PC-9 (cell line): ENCODE measurements at regions not wholly inside any gene's neighbourhood (a gene's known extent, or its start where the extent isn't known, plus 50 kb on each side); places are given as distances from the start of the nearest gene placed in this dataset.

Experiments
- BruUV-seq: library from RNA; stranded (reverse); fragments of 400-500 nt; replicated peaks from 2 replicates; lab custom pipeline; 2021; lab: Mats Ljungman, UMichigan
- CTCF ChIA-PET: fragments of 300-600 bp; sonication (Branson Sonifier 250); formaldehyde crosslinking; loops from one replicate; lab custom pipeline; 2022; ENCODE audit warnings: antibody characterized with exemption; lab: Charles Lee
- POLR2A ChIA-PET: fragments of 300-600 bp; sonication (Branson Sonifier 250); formaldehyde crosslinking; loops from one replicate; lab custom pipeline; 2022; ENCODE audit warnings: antibody characterized with exemption; ENCODE audit not compliant: unreplicated experiment; lab: Charles Lee
- DNase-seq, 2 experiments: peaks; one replicate each; pipeline versions ENCODE4 v3.0.0 to v3.0.0-alpha.2; 2015 to 2022; ENCODE audit warnings: mixed read lengths in 1 of 2
- H2AFZ ChIP-seq: fragments of 200-600 bp; sonication (generic); 2 replicates; pipeline ENCODE4 v1.8.1; 2017; ENCODE audit warnings: antibody characterized with exemption
- H3F3A ChIP-seq: fragments of 200-600 bp; sonication (generic); 2 replicates; pipeline ENCODE4 v1.8.1; 2017; ENCODE audit warnings: antibody characterized with exemption, mild to moderate bottlenecking, low read depth; ENCODE audit not compliant: insufficient read depth
- H3K27ac ChIP-seq: fragments of 200-600 bp; sonication (generic); 2 replicates; pipeline ENCODE4 v1.6.1; 2016; ENCODE audit warnings: mixed run types
- H3K27me3 ChIP-seq: fragments of 200-600 bp; sonication (generic); 2 replicates; pipeline ENCODE4 v1.6.1; 2016; ENCODE audit warnings: low read depth, mixed run types; ENCODE audit not compliant: insufficient read depth
- H3K36me3 ChIP-seq: fragments of 200-600 bp; sonication (generic); 2 replicates; pipeline ENCODE4 v1.6.1; 2016; ENCODE audit warnings: low read depth, mixed run types
- H3K4me1 ChIP-seq: fragments of 200-600 bp; sonication (generic); replicated peaks from 2 replicates; pipeline ENCODE4 v1.6.1; 2016; ENCODE audit warnings: mixed run types; ENCODE audit not compliant: insufficient read depth
- H3K4me2 ChIP-seq: fragments of 200-600 bp; sonication (generic); 2 replicates; pipeline ENCODE4 v1.6.1; 2017; ENCODE audit warnings: mixed run types
- H3K4me3 ChIP-seq: fragments of 200-600 bp; sonication (generic); 2 replicates; pipeline ENCODE4 v1.6.1; 2016; ENCODE audit warnings: mixed run types
- H3K79me2 ChIP-seq: fragments of 200-600 bp; sonication (generic); 2 replicates; pipeline ENCODE4 v1.6.1; 2017; ENCODE audit warnings: low read depth, mixed run types
- H3K9me2 ChIP-seq: fragments of 200-600 bp; sonication (generic); 2 replicates; pipeline ENCODE4 v1.8.1; 2017; ENCODE audit warnings: mild to moderate bottlenecking; ENCODE audit not compliant: insufficient read depth
- H3K9me3 ChIP-seq: fragments of 200-600 bp; sonication (generic); 2 replicates; pipeline ENCODE4 v1.8.1; 2016; ENCODE audit warnings: low read depth; ENCODE audit not compliant: insufficient read depth
- H4K20me1 ChIP-seq: fragments of 200-600 bp; sonication (generic); 2 replicates; pipeline ENCODE4 v1.8.1; 2017; ENCODE audit not compliant: insufficient read depth
- CTCF ChIP-seq: fragments of 200-600 bp; sonication (generic); conservative IDR thresholded peaks from 2 replicates; pipeline ENCODE4 v1.6.1; 2017; ENCODE audit warnings: mixed run types, antibody characterized with exemption, mild to moderate bottlenecking, moderate library complexity
- EZH2 ChIP-seq: fragments of 200-600 bp; sonication (generic); IDR thresholded peaks from 2 replicates; pipeline ENCODE4 v1.8.0; 2017; ENCODE audit warnings: antibody characterized with exemption, low read depth
- intact Hi-C: fragments of 100-400 bp; cut with micrococcal nuclease; formaldehyde crosslinking; loops from one replicate; pipeline ENCODE4 v1.10.0; 2022; ENCODE audit not compliant: unreplicated experiment

- TF ChIP-seq EZH2 (no peak), CTCF (no peak)
- Histone ChIP-seq H3K79me2 (no peaks in the 10 kb centered on the region), H4K20me1 (no peaks in the 10 kb centered on the region), H3K4me1 (no peaks in the 10 kb centered on the region), H3K9me3 (no peaks in the 10 kb centered on the region), H3K4me3 (no peak overlapping the region), H3K36me3 (no peaks in the 10 kb centered on the region), H3K27me3 (peaks cover 26% of the 10 kb centered on the region), H3K4me2 (no peak overlapping the region), H3F3A (no peaks in the 10 kb centered on the region), H2AFZ (no peak overlapping the region), H3K9me2 (no peaks in the 10 kb centered on the region), H3K27ac (no peak overlapping the region)
- BruUV-seq: no TSS peak
- POLR2A ChIA-PET: no interaction called here
- CTCF ChIA-PET: no interaction called here
- intact Hi-C loops: no loop called here
- DNase-seq: no peak
Measured at GRCh38 chr15:29428925-29429573, 159.4 kb upstream of the NSMCE3 start.

- no TSS peak for BruUV-seq
- Histone ChIP-seq H3K9me3 (no peaks in the 10 kb centered on the region), H3F3A (no peaks in the 10 kb centered on the region), H3K4me3 (no peak overlapping the region), H3K79me2 (no peaks in the 10 kb centered on the region), H3K4me2 (no peak overlapping the region), H4K20me1 (no peaks in the 10 kb centered on the region), H3K9me2 (no peaks in the 10 kb centered on the region), H3K27me3 (peaks cover 24% of the 10 kb centered on the region), H2AFZ (no peak overlapping the region), H3K27ac (no peak overlapping the region), H3K4me1 (no peaks in the 10 kb centered on the region), H3K36me3 (no peaks in the 10 kb centered on the region)
- no peak for TF ChIP-seq EZH2
- TF ChIP-seq CTCF: no peak
- ChIA-PET CTCF (no interaction called here), POLR2A (no interaction called here)
- intact Hi-C loops: no loop called here
- no peak for DNase-seq
Measured at GRCh38 chr15:29425864-29426263, 156.2 kb upstream of the NSMCE3 start.

- Histone ChIP-seq H3F3A (no peaks in the 10 kb centered on the region), H3K9me2 (no peaks in the 10 kb centered on the region), H3K36me3 (no peaks in the 10 kb centered on the region), H3K79me2 (no peaks in the 10 kb centered on the region), H3K4me3 (no peak overlapping the region), H3K4me2 (no peak overlapping the region), H2AFZ (no peak overlapping the region), H3K27ac (no peak overlapping the region), H3K27me3 (peaks cover 9% of the 10 kb centered on the region; the same call in 1 of the 2 replicates), H3K4me1 (no peaks in the 10 kb centered on the region), H4K20me1 (no peaks in the 10 kb centered on the region), H3K9me3 (no peaks in the 10 kb centered on the region)
- ChIA-PET CTCF (no interaction called here), POLR2A (no interaction called here)
- intact Hi-C loops: no loop called here
- BruUV-seq: no TSS peak
- DNase-seq: no peak
- TF ChIP-seq EZH2 (no peak), CTCF (no peak)
Measured at GRCh38 chr15:29424118-29424517, 154.5 kb upstream of the NSMCE3 start.
